Neural progenitor cell (in vitro differentiated cells): ENCODE measurements at regions not wholly inside any gene's neighbourhood (a gene's known extent, or its start where the extent isn't known, plus 50 kb on each side); places are given as distances from the start of the nearest gene placed in this dataset.

Experiments
- EZH2 ChIP-seq: fragments of 200-600 bp; sonication (generic); IDR thresholded peaks from 2 replicates; pipeline ENCODE4 v1.6.1; 2017; ENCODE audit warnings: antibody characterized with exemption, mild to moderate bottlenecking, moderate library complexity
- TF ChIP-seq, protein P1 (sequence below): fragments of 200-600 bp; sonication (generic); IDR thresholded peaks from 2 replicates; pipeline ENCODE4 v1.5.1; 2017; ENCODE audit warnings: antibody characterized with exemption, mild to moderate bottlenecking

DNA sequence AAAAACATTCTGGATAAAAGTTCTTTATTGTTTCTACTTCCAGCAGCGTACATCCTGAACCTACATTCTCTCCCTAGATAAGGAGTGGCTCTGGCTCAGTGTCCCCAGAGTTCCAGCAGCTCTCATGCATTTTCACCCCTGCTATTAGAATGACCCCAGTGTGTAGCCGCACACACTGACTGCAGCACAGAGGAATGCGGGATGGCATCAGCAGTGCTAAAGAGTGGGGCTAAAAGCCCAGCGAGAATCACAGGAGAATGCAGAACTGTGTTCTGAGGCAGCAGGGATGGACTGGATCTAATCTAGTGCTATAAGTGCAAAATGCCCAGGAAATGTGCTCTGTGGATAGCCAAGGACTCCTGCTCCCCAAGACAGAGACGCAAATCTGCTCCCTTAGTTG is 66.4 kb upstream of the TJP1 start:
- TF ChIP-seq, protein P1, sequence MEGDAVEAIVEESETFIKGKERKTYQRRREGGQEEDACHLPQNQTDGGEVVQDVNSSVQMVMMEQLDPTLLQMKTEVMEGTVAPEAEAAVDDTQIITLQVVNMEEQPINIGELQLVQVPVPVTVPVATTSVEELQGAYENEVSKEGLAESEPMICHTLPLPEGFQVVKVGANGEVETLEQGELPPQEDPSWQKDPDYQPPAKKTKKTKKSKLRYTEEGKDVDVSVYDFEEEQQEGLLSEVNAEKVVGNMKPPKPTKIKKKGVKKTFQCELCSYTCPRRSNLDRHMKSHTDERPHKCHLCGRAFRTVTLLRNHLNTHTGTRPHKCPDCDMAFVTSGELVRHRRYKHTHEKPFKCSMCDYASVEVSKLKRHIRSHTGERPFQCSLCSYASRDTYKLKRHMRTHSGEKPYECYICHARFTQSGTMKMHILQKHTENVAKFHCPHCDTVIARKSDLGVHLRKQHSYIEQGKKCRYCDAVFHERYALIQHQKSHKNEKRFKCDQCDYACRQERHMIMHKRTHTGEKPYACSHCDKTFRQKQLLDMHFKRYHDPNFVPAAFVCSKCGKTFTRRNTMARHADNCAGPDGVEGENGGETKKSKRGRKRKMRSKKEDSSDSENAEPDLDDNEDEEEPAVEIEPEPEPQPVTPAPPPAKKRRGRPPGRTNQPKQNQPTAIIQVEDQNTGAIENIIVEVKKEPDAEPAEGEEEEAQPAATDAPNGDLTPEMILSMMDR: no peak
- no peak for TF ChIP-seq EZH2
